DOHH2 (cell line): ENCODE measurements at regions not wholly inside any gene's neighbourhood (a gene's known extent, or its start where the extent isn't known, plus 50 kb on each side); places are given as distances from the start of the nearest gene placed in this dataset.

Source experiments
- H3F3A ChIP-seq: fragments of 200-600 bp; sonication (generic), shearing (Covaris generic); 2 replicates; pipeline ENCODE4 v1.6.0; 2016; ENCODE audit warnings: antibody characterized with exemption, mild to moderate bottlenecking; ENCODE audit not compliant: control insufficient read depth, insufficient read depth
- H3K27ac ChIP-seq: fragments of 200-600 bp; sonication (generic); 2 replicates; pipeline ENCODE4 v1.5.1; 2014; ENCODE audit warnings: low read depth, mild to moderate bottlenecking, low read length, moderate library complexity
- H3K27me3 ChIP-seq: fragments of 200-600 bp; sonication (generic); 2 replicates; pipeline ENCODE4 v1.6.1; 2014; ENCODE audit warnings: mild to moderate bottlenecking, low read length, mixed read lengths; ENCODE audit not compliant: control insufficient read depth
- H3K36me3 ChIP-seq: fragments of 200-600 bp; sonication (generic); 2 replicates; pipeline ENCODE4 v1.6.1; 2014; ENCODE audit warnings: mild to moderate bottlenecking, low read length, moderate library complexity, mixed read lengths; ENCODE audit not compliant: control insufficient read depth
- H3K4me1 ChIP-seq: fragments of 200-600 bp; sonication (generic); 2 replicates; pipeline ENCODE4 v1.6.1; 2014; ENCODE audit warnings: mild to moderate bottlenecking, low read length, mixed read lengths; ENCODE audit not compliant: control insufficient read depth
- H3K4me2 ChIP-seq: fragments of 200-600 bp; sonication (generic); 2 replicates; pipeline ENCODE4 v1.6.0; 2014; ENCODE audit warnings: mild to moderate bottlenecking, low read length, moderate library complexity
- H3K4me3 ChIP-seq: fragments of 200-600 bp; sonication (generic); 2 replicates; pipeline ENCODE4 v1.5.1; 2014; ENCODE audit warnings: mild to moderate bottlenecking, low read length, mixed read lengths
- H3K79me2 ChIP-seq: fragments of 200-600 bp; sonication (generic); 2 replicates; pipeline ENCODE4 v1.6.1; 2014; ENCODE audit warnings: mild to moderate bottlenecking, low read length, mixed read lengths; ENCODE audit not compliant: control insufficient read depth
- H3K9me2 ChIP-seq: fragments of 200-600 bp; sonication (generic); replicated peaks from 2 replicates; pipeline ENCODE4 v1.6.1; 2014; ENCODE audit warnings: mild to moderate bottlenecking, low read length, mixed read lengths; ENCODE audit not compliant: control insufficient read depth
- H3K9me3 ChIP-seq: fragments of 200-600 bp; sonication (generic); 2 replicates; pipeline ENCODE4 v1.6.1; 2014; ENCODE audit warnings: antibody characterized with exemption, low read length, mixed read lengths; ENCODE audit not compliant: control insufficient read depth, insufficient read depth
- H4K20me1 ChIP-seq: fragments of 200-600 bp; sonication (generic); 2 replicates; pipeline ENCODE4 v1.6.0; 2014; ENCODE audit warnings: low read depth, mild to moderate bottlenecking, antibody characterized with exemption, low read length, moderate library complexity; ENCODE audit not compliant: control insufficient read depth, insufficient read depth
- CTCF ChIP-seq: fragments of 200-600 bp; sonication (generic); IDR thresholded peaks from one replicate; pipeline ENCODE4 v1.5.1; 2014; ENCODE audit warnings: antibody characterized with exemption, mild to moderate bottlenecking, low read depth, low read length; ENCODE audit not compliant: poor library complexity, severe bottlenecking
- EZH2phosphoT487 ChIP-seq: fragments of 200-600 bp; sonication (generic); IDR thresholded peaks from 2 replicates; pipeline ENCODE4 v1.6.1; 2017; ENCODE audit warnings: borderline replicate concordance, mild to moderate bottlenecking, antibody characterized with exemption, low read length, moderate library complexity, mixed read lengths

GRCh38 chr1:99481391-99481996 is 164.4 kb upstream of the PALMD start:
- no peak overlapping the region for H3K4me2 ChIP-seq
- no peaks in the 10 kb centered on the region for H4K20me1 ChIP-seq
- no peaks in the 10 kb centered on the region for H3K9me2 ChIP-seq
- H3K4me1 ChIP-seq, result no peaks in the 10 kb centered on the region
- H3K79me2 ChIP-seq, result no peaks in the 10 kb centered on the region
- TF ChIP-seq EZH2phosphoT487, result no peak
- TF ChIP-seq CTCF, result peak; percentile 73
- H3K27ac ChIP-seq, result no peak overlapping the region
- H3K4me3 ChIP-seq, result no peak overlapping the region
- no peaks in the 10 kb centered on the region for H3K27me3 ChIP-seq
- no peaks in the 10 kb centered on the region for H3F3A ChIP-seq
- H3K9me3 ChIP-seq, result no peaks in the 10 kb centered on the region
- H3K36me3 ChIP-seq, result no peaks in the 10 kb centered on the region

- Histone ChIP-seq H4K20me1 (no peaks in the 10 kb centered on the region), H3F3A (no peaks in the 10 kb centered on the region), H3K4me1 (no peaks in the 10 kb centered on the region), H3K36me3 (no peaks in the 10 kb centered on the region), H3K27me3 (no peaks in the 10 kb centered on the region), H3K79me2 (no peaks in the 10 kb centered on the region), H3K4me2 (no peak overlapping the region), H3K4me3 (no peak overlapping the region), H3K9me3 (no peaks in the 10 kb centered on the region), H3K9me2 (no peaks in the 10 kb centered on the region), H3K27ac (no peak overlapping the region)
- TF ChIP-seq CTCF (no peak), EZH2phosphoT487 (no peak)
These were observed 163.6 kb upstream of the PALMD start for GRCh38 chr1:99482286-99482685.

- Histone ChIP-seq H3K27me3 (no peaks in the 10 kb centered on the region), H3K36me3 (no peaks in the 10 kb centered on the region), H3K4me1 (no peaks in the 10 kb centered on the region), H3K4me2 (no peak overlapping the region), H3K9me2 (no peaks in the 10 kb centered on the region), H3K27ac (no peak overlapping the region), H3K4me3 (no peak overlapping the region), H3F3A (no peaks in the 10 kb centered on the region), H3K79me2 (no peaks in the 10 kb centered on the region), H4K20me1 (no peaks in the 10 kb centered on the region), H3K9me3 (no peaks in the 10 kb centered on the region)
- TF ChIP-seq CTCF (no peak), EZH2phosphoT487 (no peak)
These were observed 163.2 kb upstream of the PALMD start for GRCh38 chr1:99482750-99483149.
